Pancreas (tissue), 10 donors: ENCODE measurements at regions not wholly inside any gene's neighbourhood (a gene's known extent, or its start where the extent isn't known, plus 50 kb on each side); places are given as distances from the start of the nearest gene placed in this dataset.

ENCODE experiments used
- ATAC-seq, 4 donors: fragments of 200-7000 bp; cut with Tn5 transposase; one replicate each; pipeline versions ENCODE4 v1.8.0 to v1.9.1; 2020; ENCODE audit warnings: mild to moderate bottlenecking in 4 of 4, moderate library complexity in 4 of 4
- DNase-seq, 6 donors: peaks; one replicate each; pipeline ENCODE4 v3.0.0-alpha.2; 2020
- FAIRE-seq: peaks from 2 replicates; lab custom pipeline; 2012; peaks lifted over from hg19 to GRCh38; lab: Jason Lieb, UNC
- H3K27ac ChIP-seq, 4 donors: fragments of 200-600 bp; sonication (generic); 1 replicate in 3 of 4; 2 replicates in 1 of 4; pipeline versions ENCODE4 v1.5.0 to v1.8.0; 2020
- H3K27me3 ChIP-seq, 4 donors: fragments of 200-600 bp; one replicate each; pipeline ENCODE4 v1.8.0; 2021
- H3K36me3 ChIP-seq, 3 donors: fragments of 200-600 bp; sonication (generic) in 1 of 3; one replicate each; pipeline versions ENCODE4 v1.5.0 to v1.8.0; 2020 to 2021
- H3K4me1 ChIP-seq, 3 donors: fragments of 200-600 bp; one replicate each; pipeline ENCODE4 v1.8.0; 2021
- H3K4me3 ChIP-seq, 4 donors: fragments of 200-600 bp; sonication (generic) in 2 of 4; one replicate each; pipeline versions ENCODE4 v1.5.0 to v1.8.0; 2020 to 2021
- H3K9me3 ChIP-seq, 4 donors: fragments of 200-600 bp; one replicate each; pipeline ENCODE4 v1.8.0; 2021
- WGBS, 2 donors: extraction: QIAGEN DNeasy Blood & Tissue Kit; methylation state at CpG; one replicate each; pipeline ENCODE4 v1.1.7; 2013; 5-methylcytosine and 5-hydroxymethylcytosine counted together
- intact Hi-C, 3 donors: fragments of 100-400 bp; cut with DNase I; formaldehyde crosslinking; loops; one replicate each; pipeline versions ENCODE4 v1.11.1 to v1.14.2; 2022
- TF ChIP-seq, protein P1 (sequence below), 4 donors: fragments of 200-600 bp; sonication (generic) in 3 of 4; IDR thresholded peaks; one replicate each; pipeline versions ENCODE4 v1.5.0 to v1.8.0; 2021; ENCODE audit warnings: antibody characterized with exemption in 4 of 4
- donor health status: healthy with polysubstance abuse.
- donor health status: DM: no; HTN: no; CAD: no; lungs with moderate emphysema.
- donor health status: DM: no; HTN: no; CAD: no.
- donor health status: control.
- donor health status: control.
- donor health status: Bipolar disorder and iron deficiency.
- donor health status: DM: yes; HTN: yes; CAD: no.
- donor health status: DM: no; HTN: no; CAD: no.
- donor health status: DM: no; HTN: no; CAD: no.
- donor health status: DM: yes; HTN: yes; CAD: no.

GRCh38 chr7:84455788-84456187, 261.2 kb upstream of the SEMA3A start:
- no peak for FAIRE-seq
- H3K4me1 ChIP-seq: peaks cover 0 to 5% (median 0%) of the 10 kb centered on the region in 3 donors
- no peak overlapping the region for H3K27ac ChIP-seq
- ATAC-seq: no peak
- H3K4me3 ChIP-seq: no peak overlapping the region
- intact Hi-C loops: no loop called here
- no peaks in the 10 kb centered on the region for H3K9me3 ChIP-seq
- no peak for DNase-seq
- H3K36me3 ChIP-seq: no peaks in the 10 kb centered on the region
- no peaks in the 10 kb centered on the region for H3K27me3 ChIP-seq
- WGBS, 2 donors: 98 to 100% methylated on average over 1 of the region's 1 CpG
- TF ChIP-seq, protein P1, sequence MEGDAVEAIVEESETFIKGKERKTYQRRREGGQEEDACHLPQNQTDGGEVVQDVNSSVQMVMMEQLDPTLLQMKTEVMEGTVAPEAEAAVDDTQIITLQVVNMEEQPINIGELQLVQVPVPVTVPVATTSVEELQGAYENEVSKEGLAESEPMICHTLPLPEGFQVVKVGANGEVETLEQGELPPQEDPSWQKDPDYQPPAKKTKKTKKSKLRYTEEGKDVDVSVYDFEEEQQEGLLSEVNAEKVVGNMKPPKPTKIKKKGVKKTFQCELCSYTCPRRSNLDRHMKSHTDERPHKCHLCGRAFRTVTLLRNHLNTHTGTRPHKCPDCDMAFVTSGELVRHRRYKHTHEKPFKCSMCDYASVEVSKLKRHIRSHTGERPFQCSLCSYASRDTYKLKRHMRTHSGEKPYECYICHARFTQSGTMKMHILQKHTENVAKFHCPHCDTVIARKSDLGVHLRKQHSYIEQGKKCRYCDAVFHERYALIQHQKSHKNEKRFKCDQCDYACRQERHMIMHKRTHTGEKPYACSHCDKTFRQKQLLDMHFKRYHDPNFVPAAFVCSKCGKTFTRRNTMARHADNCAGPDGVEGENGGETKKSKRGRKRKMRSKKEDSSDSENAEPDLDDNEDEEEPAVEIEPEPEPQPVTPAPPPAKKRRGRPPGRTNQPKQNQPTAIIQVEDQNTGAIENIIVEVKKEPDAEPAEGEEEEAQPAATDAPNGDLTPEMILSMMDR (IDR thresholded peaks at IDR 0.05): no peak

DNA sequence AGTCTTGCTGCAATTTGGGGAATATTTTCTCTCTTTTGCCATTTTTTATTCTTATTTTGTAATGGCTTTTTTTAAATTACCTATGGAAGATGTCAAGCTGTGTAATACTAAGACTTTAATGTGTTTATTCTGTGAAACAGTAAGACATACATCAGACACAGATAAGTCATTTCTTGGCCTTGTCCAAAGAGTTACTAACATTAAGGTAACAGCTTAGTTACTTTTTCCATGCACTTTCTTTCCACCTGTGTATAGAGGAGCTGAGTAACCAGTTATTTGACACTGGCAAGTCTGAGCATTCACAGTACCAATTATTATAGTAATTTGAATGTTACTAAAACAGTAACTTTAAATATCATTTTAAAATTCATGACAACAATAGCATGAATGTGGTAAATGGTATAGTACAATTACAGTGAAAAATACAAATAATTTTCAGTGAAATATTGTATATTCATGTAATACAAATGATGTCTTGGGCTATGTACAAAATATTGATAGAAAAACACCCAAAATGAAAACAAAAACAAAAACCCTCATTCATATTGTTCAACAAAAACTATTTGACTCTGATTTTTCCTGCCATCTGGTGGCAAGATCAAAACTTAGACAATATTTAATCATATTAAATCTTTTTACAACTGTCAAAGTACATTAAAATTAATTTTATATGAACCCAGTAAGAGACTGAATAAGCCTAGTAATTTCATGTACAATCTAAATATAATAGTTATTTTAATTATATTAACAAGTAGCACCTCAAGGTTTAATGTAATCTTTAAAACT, 259.8 kb upstream of the SEMA3A start:
- Histone ChIP-seq H3K9me3 (no peaks in the 10 kb centered on the region), H3K36me3 (no peaks in the 10 kb centered on the region), H3K4me3 (no peak overlapping the region), H3K4me1 (peaks cover 0 to 5% (median 0%) of the 10 kb centered on the region in 3 donors), H3K27me3 (no peaks in the 10 kb centered on the region), H3K27ac (no peak overlapping the region)
- FAIRE-seq (peak; percentile 91), ATAC-seq (no peak), DNase-seq (no peak)
- TF ChIP-seq, protein P1 (IDR thresholded peaks at IDR 0.05): no peak
- intact Hi-C loops: no loop called here

DNA sequence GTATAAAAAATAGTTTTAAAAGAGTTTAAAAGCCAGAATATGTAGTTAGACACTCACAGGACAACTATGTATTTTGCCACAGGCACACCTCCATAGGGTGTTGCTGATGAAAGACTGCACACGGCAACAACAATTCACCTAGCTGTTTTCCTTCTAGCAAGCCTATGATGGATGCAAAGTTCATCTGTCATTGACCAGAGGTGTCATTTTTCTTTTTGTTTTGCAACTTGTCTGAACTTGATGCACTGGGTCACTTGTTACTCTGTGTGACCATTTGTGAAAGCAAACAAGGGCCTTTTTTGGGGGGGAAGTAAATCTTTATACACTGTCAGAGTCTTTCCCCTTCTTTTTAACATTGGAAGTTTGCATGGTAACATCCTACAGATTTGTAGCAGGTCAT, 258.0 kb upstream of the SEMA3A start:
- DNase-seq (no peak), FAIRE-seq (no peak), ATAC-seq (no peak)
- TF ChIP-seq, protein P1 (IDR thresholded peaks at IDR 0.05): no peak
- Histone ChIP-seq H3K4me3 (no peak overlapping the region), H3K9me3 (no peaks in the 10 kb centered on the region), H3K4me1 (peaks cover 0 to 5% (median 0%) of the 10 kb centered on the region in 3 donors), H3K36me3 (no peaks in the 10 kb centered on the region), H3K27ac (no peak overlapping the region), H3K27me3 (no peaks in the 10 kb centered on the region)
- intact Hi-C loops: no loop called here
- 75 to 88% methylated on average over 1 of the region's 1 CpG for WGBS, 2 donors

GRCh38 chr7:84450772-84451171, 256.2 kb upstream of the SEMA3A start:
- H3K4me3 ChIP-seq: no peak overlapping the region
- DNase-seq (no peak), FAIRE-seq (no peak), ATAC-seq (no peak)
- TF ChIP-seq, protein P1 (IDR thresholded peaks at IDR 0.05): no peak
- H3K27me3 ChIP-seq: no peaks in the 10 kb centered on the region
- H3K4me1 ChIP-seq: peaks cover 0 to 5% (median 0%) of the 10 kb centered on the region in 3 donors
- no peaks in the 10 kb centered on the region for H3K36me3 ChIP-seq
- no peaks in the 10 kb centered on the region for H3K9me3 ChIP-seq
- intact Hi-C loops: no loop called here
- H3K27ac ChIP-seq: no peak overlapping the region

- ATAC-seq (no peak), DNase-seq (peak in 2 of 6 donors; percentile 14 to 31)
- intact Hi-C loops: no loop called here
Measured at GRCh38 chr7:84447636-84448293, 253.2 kb upstream of the SEMA3A start.

More at GRCh38 chr7:84447636-84448293, 253.2 kb upstream of the SEMA3A start:
- Histone ChIP-seq H3K4me1 (no peaks in the 10 kb centered on the region), H3K9me3 (no peaks in the 10 kb centered on the region), H3K27ac (no peak overlapping the region), H3K36me3 (no peaks in the 10 kb centered on the region), H3K27me3 (no peaks in the 10 kb centered on the region), H3K4me3 (no peak overlapping the region)
- WGBS, 2 donors: 86 to 88% methylated on average over 17 of the region's 17 CpGs
- TF ChIP-seq, protein P1 (IDR thresholded peaks at IDR 0.05): no peak
- no peak for FAIRE-seq
